A673 (cell line): ENCODE measurements at regions not wholly inside any gene's neighbourhood (a gene's known extent, or its start where the extent isn't known, plus 50 kb on each side); places are given as distances from the start of the nearest gene placed in this dataset.

ENCODE experiments used
- BruUV-seq: library from RNA; stranded (reverse); fragments of 400-500 nt; replicated peaks from 2 replicates; lab custom pipeline; 2021; lab: Mats Ljungman, UMichigan
- CTCF ChIA-PET: fragments of 300-600 bp; sonication (Branson Sonifier 250); formaldehyde crosslinking; loops from one replicate; lab custom pipeline; 2022; ENCODE audit warnings: antibody characterized with exemption; lab: Charles Lee
- POLR2A ChIA-PET: fragments of 300-600 bp; sonication (Branson Sonifier 250); formaldehyde crosslinking; loops from one replicate; lab custom pipeline; 2022; ENCODE audit warnings: antibody characterized with exemption; ENCODE audit not compliant: low non-redundant PET; lab: Charles Lee
- DNase-seq: peaks from one replicate; pipeline ENCODE4 v3.0.0-alpha.2; 2015; ENCODE audit warnings: low spot score
- H3K27ac ChIP-seq: fragments of 200-600 bp; sonication (generic); 2 replicates; pipeline ENCODE4 v1.5.1; 2016; ENCODE audit warnings: mixed run types, low read depth, mild to moderate bottlenecking, mixed read lengths, antibody characterized with exemption, low read length; ENCODE audit not compliant: poor library complexity, severe bottlenecking
- H3K27me3 ChIP-seq: fragments of 200-600 bp; sonication (generic); replicated peaks from 2 replicates; pipeline ENCODE4 v1.6.1; 2017; ENCODE audit warnings: mixed run types, low read depth, mild to moderate bottlenecking, mixed read lengths, antibody characterized with exemption, low read length; ENCODE audit not compliant: insufficient read depth, poor library complexity
- H3K36me3 ChIP-seq: fragments of 200-600 bp; sonication (generic); 2 replicates; pipeline ENCODE4 v1.6.1; 2016; ENCODE audit warnings: mixed run types, mild to moderate bottlenecking, mixed read lengths, antibody characterized with exemption, low read length; ENCODE audit not compliant: insufficient read depth, poor library complexity, severe bottlenecking
- H3K4me1 ChIP-seq: fragments of 200-600 bp; sonication (generic); 2 replicates; pipeline ENCODE4 v1.6.1; 2017; ENCODE audit warnings: mixed run types, mild to moderate bottlenecking, mixed read lengths, antibody characterized with exemption, low read length; ENCODE audit not compliant: insufficient read depth, poor library complexity, severe bottlenecking
- H3K4me3 ChIP-seq: fragments of 200-600 bp; sonication (generic); 2 replicates; pipeline ENCODE4 v1.5.1; 2016; ENCODE audit warnings: low read depth, mixed run types, mild to moderate bottlenecking, mixed read lengths, low read length; ENCODE audit not compliant: poor library complexity, severe bottlenecking
- H3K9me3 ChIP-seq: fragments of 200-600 bp; sonication (generic); 2 replicates; pipeline ENCODE4 v1.6.1; 2016; ENCODE audit warnings: mixed run types, low read depth, mild to moderate bottlenecking, mixed read lengths, antibody characterized with exemption, low read length; ENCODE audit not compliant: poor library complexity, severe bottlenecking
- EZH2 ChIP-seq: fragments of 200-600 bp; sonication (generic); IDR thresholded peaks from 2 replicates; pipeline ENCODE4 v1.6.1; 2017; ENCODE audit warnings: borderline replicate concordance, low read depth, mild to moderate bottlenecking, mixed read lengths, antibody characterized with exemption, low read length; ENCODE audit not compliant: poor library complexity, severe bottlenecking
- intact Hi-C: fragments of 100-400 bp; cut with micrococcal nuclease; formaldehyde crosslinking; loops from one replicate; pipeline ENCODE4 v1.10.0; 2022; ENCODE audit not compliant: unreplicated experiment
- TF ChIP-seq, protein P1 (sequence below): fragments of 300-800, 200-600 bp; sonication (generic); conservative IDR thresholded peaks from 2 replicates; pipeline ENCODE4 v1.5.1; 2017; ENCODE audit warnings: low read depth, mild to moderate bottlenecking, antibody characterized with exemption, low read length, moderate library complexity, mixed read lengths

DNA sequence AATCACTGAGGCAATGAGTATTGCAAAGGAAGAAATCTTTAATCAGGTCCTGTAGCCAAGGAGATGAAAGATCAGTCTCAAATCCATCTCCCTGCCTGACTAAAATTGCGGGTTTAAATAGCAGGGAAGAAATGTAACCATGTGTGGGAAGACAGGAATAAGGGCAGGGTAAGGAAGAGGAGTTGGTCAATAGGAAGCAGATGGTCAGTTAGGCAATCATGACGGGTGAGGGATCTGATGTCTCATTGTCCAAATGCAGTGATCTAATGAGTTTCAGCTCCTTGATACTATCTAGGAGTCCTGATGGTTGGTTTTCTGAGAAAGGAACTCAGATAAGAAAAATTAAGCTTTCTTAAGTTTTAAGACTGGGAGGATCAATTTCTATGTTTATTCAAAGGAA is 200.8 kb downstream of the SPATA18 start:
- no TSS peak for BruUV-seq
- no peaks in the 10 kb centered on the region for H3K9me3 ChIP-seq
- H3K36me3 ChIP-seq: no peaks in the 10 kb centered on the region
- TF ChIP-seq, protein P1, sequence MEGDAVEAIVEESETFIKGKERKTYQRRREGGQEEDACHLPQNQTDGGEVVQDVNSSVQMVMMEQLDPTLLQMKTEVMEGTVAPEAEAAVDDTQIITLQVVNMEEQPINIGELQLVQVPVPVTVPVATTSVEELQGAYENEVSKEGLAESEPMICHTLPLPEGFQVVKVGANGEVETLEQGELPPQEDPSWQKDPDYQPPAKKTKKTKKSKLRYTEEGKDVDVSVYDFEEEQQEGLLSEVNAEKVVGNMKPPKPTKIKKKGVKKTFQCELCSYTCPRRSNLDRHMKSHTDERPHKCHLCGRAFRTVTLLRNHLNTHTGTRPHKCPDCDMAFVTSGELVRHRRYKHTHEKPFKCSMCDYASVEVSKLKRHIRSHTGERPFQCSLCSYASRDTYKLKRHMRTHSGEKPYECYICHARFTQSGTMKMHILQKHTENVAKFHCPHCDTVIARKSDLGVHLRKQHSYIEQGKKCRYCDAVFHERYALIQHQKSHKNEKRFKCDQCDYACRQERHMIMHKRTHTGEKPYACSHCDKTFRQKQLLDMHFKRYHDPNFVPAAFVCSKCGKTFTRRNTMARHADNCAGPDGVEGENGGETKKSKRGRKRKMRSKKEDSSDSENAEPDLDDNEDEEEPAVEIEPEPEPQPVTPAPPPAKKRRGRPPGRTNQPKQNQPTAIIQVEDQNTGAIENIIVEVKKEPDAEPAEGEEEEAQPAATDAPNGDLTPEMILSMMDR: no peak
- no peak for TF ChIP-seq EZH2
- ChIA-PET CTCF (no interaction called here), POLR2A (no interaction called here)
- H3K4me3 ChIP-seq: no peak overlapping the region
- no peak overlapping the region for H3K27ac ChIP-seq
- peaks cover 9% of the 10 kb centered on the region for H3K4me1 ChIP-seq
- intact Hi-C loops: no loop called here
- no peak for DNase-seq
- no peaks in the 10 kb centered on the region for H3K27me3 ChIP-seq

- H3K9me3 ChIP-seq: no peaks in the 10 kb centered on the region
- no peaks in the 10 kb centered on the region for H3K36me3 ChIP-seq
- H3K27me3 ChIP-seq: no peaks in the 10 kb centered on the region
- CTCF ChIA-PET: no interaction called here
- intact Hi-C loops: no loop called here
- no peak for DNase-seq
- no peak overlapping the region for H3K27ac ChIP-seq
- TF ChIP-seq EZH2: no peak
- TF ChIP-seq, protein P1: no peak
- POLR2A ChIA-PET: no interaction called here
- no peak overlapping the region for H3K4me3 ChIP-seq
- BruUV-seq: no TSS peak
- H3K4me1 ChIP-seq: peaks cover 9% of the 10 kb centered on the region
These were observed 201.9 kb downstream of the SPATA18 start for GRCh38 chr4:52253025-52253424.

DNA sequence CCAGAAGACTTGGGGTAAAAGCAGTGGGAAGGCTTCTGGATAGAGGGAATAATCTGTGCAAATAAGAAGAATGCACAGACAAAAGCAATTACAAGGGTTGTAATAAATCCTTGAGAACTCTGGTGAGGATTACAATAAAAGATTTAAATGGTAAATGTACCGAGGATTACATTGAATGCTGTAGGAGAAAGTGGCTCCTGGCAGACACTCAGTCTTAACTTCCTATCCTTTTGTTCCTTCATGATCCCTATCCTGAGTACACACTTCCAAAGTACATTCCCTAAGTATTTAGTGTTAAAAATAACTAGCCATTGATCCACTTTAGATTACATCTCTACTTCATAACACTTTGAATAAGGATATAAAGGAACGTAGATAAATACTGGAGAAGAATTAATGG is 205.4 kb downstream of the SPATA18 start:
- no peak for DNase-seq
- no peak overlapping the region for H3K27ac ChIP-seq
- intact Hi-C loops: no loop called here
- ChIA-PET POLR2A (no interaction called here), CTCF (no interaction called here)
- H3K4me3 ChIP-seq: no peak overlapping the region
- no peaks in the 10 kb centered on the region for H3K9me3 ChIP-seq
- no peaks in the 10 kb centered on the region for H3K36me3 ChIP-seq
- no peak for TF ChIP-seq EZH2
- TF ChIP-seq, protein P1: no peak
- no peaks in the 10 kb centered on the region for H3K4me1 ChIP-seq
- no TSS peak for BruUV-seq
- H3K27me3 ChIP-seq: no peaks in the 10 kb centered on the region
